B cell (primary cell): ENCODE measurements at regions not wholly inside any gene's neighbourhood (a gene's known extent, or its start where the extent isn't known, plus 50 kb on each side); places are given as distances from the start of the nearest gene placed in this dataset.
"Not testable (repeated sequence)": the region's sequence is repeated elsewhere in the genome, so short reads cannot be mapped to it uniquely, and the experiment has no call there.

Experiments used
- ATAC-seq: fragments of 200-7000 bp; cut with Tn5 transposase; one replicate; pipeline ENCODE4 v1.10.0; 2021; ENCODE audit warnings: low read depth, mild to moderate bottlenecking, moderate number of reproducible peaks, moderate library complexity
- CTCF ChIA-PET: fragments of 350-600 bp; sonication (Branson Sonifier 250); formaldehyde crosslinking; loops from one replicate; lab custom pipeline; 2021; ENCODE audit warnings: antibody characterized with exemption, inconsistent platforms; lab: Charles Lee
- POLR2A ChIA-PET: fragments of 350-600 bp; sonication (Branson Sonifier 250); formaldehyde crosslinking; loops from one replicate; lab custom pipeline; 2021; ENCODE audit warnings: antibody characterized with exemption; lab: Charles Lee
- DNase-seq: peaks from one replicate; pipeline ENCODE4 v3.0.0; 2013
- H2AFZ ChIP-seq: 2 replicates; pipeline ENCODE4 v1.6.1; 2012; ENCODE audit warnings: mild to moderate bottlenecking, low read depth, low read length; ENCODE audit not compliant: insufficient read depth, poor library complexity, severe bottlenecking
- H3K27ac ChIP-seq, 2 donors: 1 replicate in 1 of 2; 2 replicates in 1 of 2; pipeline ENCODE4 v1.5.1; 2012 to 2013; ENCODE audit warnings: low read length in 2 of 2, mild to moderate bottlenecking in 2 of 2, moderate library complexity in 1 of 2
- H3K27me3 ChIP-seq, 4 experiments: fragments of 200-600 bp in 1 of 4; sonication (generic) in 1 of 4; replicated peaks in 1 of 4; 1 replicate in 2 of 4; 2 replicates in 2 of 4; pipeline versions ENCODE4 v1.6.1 to v1.7.0; 2013 to 2016; ENCODE audit warnings: low read length in 3 of 4, mild to moderate bottlenecking in 2 of 4, mixed read lengths in 1 of 4, moderate library complexity in 1 of 4; ENCODE audit not compliant: insufficient read depth in 4 of 4, control insufficient read depth in 3 of 4; ENCODE audit errors: control extremely low read depth in 1 of 4
- H3K36me3 ChIP-seq, 2 experiments: replicated peaks in 1 of 2; 1 replicate in 1 of 2; 2 replicates in 1 of 2; pipeline versions ENCODE4 v1.6.1 to v1.7.1; 2013; ENCODE audit warnings: low read length in 1 of 2; ENCODE audit not compliant: insufficient read depth in 2 of 2, control insufficient read depth in 1 of 2; ENCODE audit errors: control extremely low read depth in 1 of 2, extremely low read depth in 1 of 2
- H3K4me1 ChIP-seq, 2 donors: fragments of 200-600 bp in 1 of 2; sonication (generic) in 1 of 2; 1 replicate in 1 of 2; 2 replicates in 1 of 2; pipeline versions ENCODE4 v1.5.1 to v1.6.1; 2013 to 2017; ENCODE audit warnings: low read length in 2 of 2; ENCODE audit not compliant: control insufficient read depth in 2 of 2, insufficient read depth in 2 of 2
- H3K4me2 ChIP-seq: replicated peaks from 2 replicates; pipeline ENCODE3; 2012; ENCODE audit warnings: mild to moderate bottlenecking, low read depth, low read length; ENCODE audit not compliant: poor library complexity, severe bottlenecking
- H3K4me3 ChIP-seq, 5 experiments: fragments of 200-600 bp in 1 of 5; sonication (generic) in 1 of 5; 1 replicate in 3 of 5; 2 replicates in 2 of 5; pipeline versions ENCODE4 v1.5.1 to v1.7.0; 2011 to 2016; ENCODE audit warnings: low read length in 4 of 5, mild to moderate bottlenecking in 4 of 5, low read depth in 2 of 5, control low read depth in 1 of 5, moderate library complexity in 1 of 5; ENCODE audit not compliant: insufficient read depth in 1 of 5; ENCODE audit errors: control extremely low read depth in 1 of 5, extremely low read depth in 1 of 5
- H3K79me2 ChIP-seq: fragments of 200-600 bp; sonication (generic); one replicate; pipeline ENCODE4 v1.6.0; 2016; ENCODE audit warnings: low read length; ENCODE audit not compliant: control insufficient read depth, insufficient read depth
- H3K9ac ChIP-seq: fragments of 200-600 bp; sonication (generic); 2 replicates; pipeline ENCODE4 v1.6.1; 2017; ENCODE audit warnings: mild to moderate bottlenecking, low read length, moderate library complexity
- H3K9me3 ChIP-seq, 3 donors: one replicate each; pipeline versions ENCODE4 v1.6.1 to v1.7.1; 2013; ENCODE audit warnings: low read length in 2 of 3; ENCODE audit not compliant: control insufficient read depth in 2 of 3, insufficient read depth in 1 of 3; ENCODE audit errors: control extremely low read depth in 1 of 3
- H4K20me1 ChIP-seq: 2 replicates; pipeline ENCODE4 v1.6.0; 2012; ENCODE audit warnings: mild to moderate bottlenecking, low read length; ENCODE audit not compliant: insufficient read depth, control insufficient read depth, poor library complexity, severe bottlenecking
- H3K27ac Mint-ChIP-seq: one replicate; pipeline ENCODE4 v1.8.0; 2021; ENCODE audit warnings: mixed read lengths
- H3K27me3 Mint-ChIP-seq: one replicate; pipeline ENCODE4 v1.8.0; 2021; ENCODE audit warnings: mixed read lengths
- H3K4me1 Mint-ChIP-seq: one replicate; pipeline ENCODE4 v1.8.0; 2021; ENCODE audit warnings: mixed read lengths
- H3K4me3 Mint-ChIP-seq: one replicate; pipeline ENCODE4 v1.8.0; 2021; ENCODE audit warnings: mixed read lengths
- H3K9me3 Mint-ChIP-seq: one replicate; pipeline ENCODE4 v1.8.0; 2022; ENCODE audit warnings: mixed read lengths; ENCODE audit not compliant: insufficient read depth
- WGBS: methylation state at CpG from one replicate; pipeline ENCODE4 v1.1.5; 2013; ENCODE audit warnings: missing lambda C conversion rate; ENCODE audit not compliant: insufficient coverage; 5-methylcytosine and 5-hydroxymethylcytosine counted together
- intact Hi-C: fragments of 100-400 bp; cut with micrococcal nuclease; formaldehyde crosslinking; loops from one replicate; pipeline ENCODE4 v1.10.0; 2022

- ATAC-seq: peak; percentile 58
- intact Hi-C loops: not testable (repeated sequence)
Measured at GRCh38 chr9:42759320-42759719, 575.9 kb downstream of the SPATA31A6 start.

GRCh38 chr9:42782201-42782600 lies 598.7 kb downstream of the SPATA31A6 start:
- H3K27ac Mint-ChIP-seq, H3K9me3 ChIP-seq, ATAC-seq, H3K4me2 ChIP-seq, H3K4me3 Mint-ChIP-seq, H3K79me2 ChIP-seq, DNase-seq, intact Hi-C loops, H3K4me1 ChIP-seq, H3K9me3 Mint-ChIP-seq, H3K27me3 ChIP-seq, POLR2A ChIA-PET, H3K36me3 ChIP-seq, H2AFZ ChIP-seq, H3K4me3 ChIP-seq, CTCF ChIA-PET, H4K20me1 ChIP-seq, H3K27ac ChIP-seq, H3K9ac ChIP-seq, H3K4me1 Mint-ChIP-seq, H3K27me3 Mint-ChIP-seq: not testable (repeated sequence)
- WGBS: no CpG with 5 or more reads among the region's 4 CpGs

More at GRCh38 chr9:42759320-42759719, 575.9 kb downstream of the SPATA31A6 start:
- H3K9ac ChIP-seq, H3K27me3 Mint-ChIP-seq, H3K27ac ChIP-seq, CTCF ChIA-PET, H3K4me1 ChIP-seq, POLR2A ChIA-PET, H3K9me3 Mint-ChIP-seq, H3K27ac Mint-ChIP-seq, H3K79me2 ChIP-seq, H3K27me3 ChIP-seq, H3K36me3 ChIP-seq, H4K20me1 ChIP-seq, H3K4me3 ChIP-seq, H3K9me3 ChIP-seq, H2AFZ ChIP-seq, H3K4me3 Mint-ChIP-seq, DNase-seq, H3K4me2 ChIP-seq, H3K4me1 Mint-ChIP-seq: not testable (repeated sequence)
- whole genome bisulfite sequencing: no CpG with 5 or more reads among the region's 5 CpGs

- intact Hi-C loops, POLR2A ChIA-PET, H3K27ac Mint-ChIP-seq, DNase-seq, H3K27me3 ChIP-seq, H3K4me3 Mint-ChIP-seq, H3K27me3 Mint-ChIP-seq, CTCF ChIA-PET, H3K4me1 Mint-ChIP-seq, H3K9me3 ChIP-seq, H2AFZ ChIP-seq, H3K4me3 ChIP-seq, H3K36me3 ChIP-seq, H3K9ac ChIP-seq, H3K79me2 ChIP-seq, H3K4me1 ChIP-seq, H3K9me3 Mint-ChIP-seq, H4K20me1 ChIP-seq, ATAC-seq, H3K4me2 ChIP-seq, H3K27ac ChIP-seq: not testable (repeated sequence)
- WGBS: 61% methylated on average over 9 of the region's 16 CpGs
Measured at GRCh38 chr9:42792725-42793124, 609.3 kb downstream of the SPATA31A6 start.
